HepG2 (cell line): ENCODE measurements at regions not wholly inside any gene's neighbourhood (a gene's known extent, or its start where the extent isn't known, plus 50 kb on each side); places are given as distances from the start of the nearest gene placed in this dataset.

ENCODE experiments used
- CEBPB ChIP-seq: IDR thresholded peaks from 2 replicates; pipeline ENCODE4 v1.6.1; 2011; ENCODE audit warnings: low read depth, low read length, improper control_type of control experiment, borderline replicate concordance
- CEBPZ ChIP-seq: IDR thresholded peaks from 2 replicates; pipeline ENCODE4 v1.6.1; 2012; ENCODE audit warnings: low read length, improper control_type of control experiment
- HOXA7 ChIP-seq: sonication (generic); formaldehyde crosslinking; IDR thresholded peaks from 2 replicates; pipeline ENCODE4 v1.8.1; 2022; ENCODE audit warnings: mild to moderate bottlenecking, missing genetic modification reagents, moderate library complexity
- IRF9 ChIP-seq: sonication (generic); formaldehyde crosslinking; IDR thresholded peaks from 2 replicates; pipeline ENCODE4 v1.8.0; 2022; ENCODE audit warnings: missing genetic modification reagents, mild to moderate bottlenecking, borderline replicate concordance
- KAT8 ChIP-seq: IDR thresholded peaks from 2 replicates; pipeline ENCODE4 v1.6.1; 2016; ENCODE audit warnings: missing genetic modification reagents, missing compliant biosample characterization
- MYC ChIP-seq: sonication (generic); formaldehyde crosslinking; IDR thresholded peaks from 2 replicates; pipeline ENCODE4 v1.9.0; 2021; ENCODE audit warnings: missing genetic modification reagents, borderline replicate concordance
- NFYC ChIP-seq: IDR thresholded peaks from 2 replicates; pipeline ENCODE4 v1.6.1; 2016; ENCODE audit warnings: missing genetic modification reagents, missing compliant biosample characterization
- PRDM10 ChIP-seq: sonication (generic); formaldehyde crosslinking; IDR thresholded peaks from 2 replicates; pipeline ENCODE4 v1.4.0; 2020; ENCODE audit warnings: low read depth, missing genetic modification reagents
- RBM39 ChIP-seq: fragments of 200-400 bp; formaldehyde crosslinking; IDR thresholded peaks from one replicate; pipeline ENCODE4 v1.6.1; 2018; ENCODE audit warnings: antibody characterized with exemption, mild to moderate bottlenecking, low read depth, low read length; ENCODE audit not compliant: poor library complexity, severe bottlenecking
- REPIN1 ChIP-seq: sonication (generic); formaldehyde crosslinking; IDR thresholded peaks from 2 replicates; pipeline ENCODE4 v1.8.0; 2022; ENCODE audit warnings: missing genetic modification reagents, low read depth, mild to moderate bottlenecking, borderline replicate concordance
- SIN3A ChIP-seq: IDR thresholded peaks from 2 replicates; pipeline ENCODE4 v1.6.1; 2011; ENCODE audit warnings: low read depth, mild to moderate bottlenecking, control low read depth, low read length, borderline replicate concordance
- SP4 ChIP-seq: sonication (generic); formaldehyde crosslinking; IDR thresholded peaks from 2 replicates; pipeline ENCODE4 v1.8.1; 2023; ENCODE audit warnings: mild to moderate bottlenecking, missing genetic modification reagents
- ZBTB37 ChIP-seq: sonication (generic); formaldehyde crosslinking; IDR thresholded peaks from 2 replicates; pipeline ENCODE4 v1.4.0; 2020; ENCODE audit warnings: mild to moderate bottlenecking, missing genetic modification reagents
- ZNF280B ChIP-seq: sonication (generic); formaldehyde crosslinking; IDR thresholded peaks from 2 replicates; pipeline ENCODE4 v1.5.0; 2020; ENCODE audit warnings: missing genetic modification reagents, mild to moderate bottlenecking, borderline replicate concordance
- ZNF317 ChIP-seq: sonication (generic); formaldehyde crosslinking; IDR thresholded peaks from 2 replicates; pipeline ENCODE4 v1.5.0; 2020; ENCODE audit warnings: mild to moderate bottlenecking, missing genetic modification reagents
- ZNF343 ChIP-seq: sonication (generic); formaldehyde crosslinking; IDR thresholded peaks from 2 replicates; pipeline ENCODE4 v1.4.0; 2020; ENCODE audit warnings: mild to moderate bottlenecking, missing genetic modification reagents
- ZNF547 ChIP-seq: sonication (generic); formaldehyde crosslinking; IDR thresholded peaks from 2 replicates; pipeline ENCODE4 v1.5.1; 2020; ENCODE audit warnings: mild to moderate bottlenecking, missing genetic modification reagents

- TF ChIP-seq PRDM10 (CRISPR knock-in tag) (no peak), CEBPZ (no peak), CEBPB (peak; percentile 100), HOXA7 (CRISPR knock-in tag) (no peak), ZNF547 (no peak), NFYC (CRISPR knock-in tag) (no peak), ZNF343 (no peak), ZBTB37 (peak; percentile 31; the same call in 1 of the 2 replicates), SP4 (CRISPR knock-in tag) (no peak), RBM39 (no peak), IRF9 (CRISPR knock-in tag) (0 out of 2 replicates have a peak, but pooled peaks have one; percentile 56), ZNF280B (0 out of 2 replicates have a peak, but pooled peaks have one; percentile 14), REPIN1 (CRISPR knock-in tag) (no peak), MYC (CRISPR knock-in tag) (peak; percentile 8; the same call in 1 of the 2 replicates), KAT8 (CRISPR knock-in tag) (0 out of 2 replicates have a peak, but pooled peaks have one; percentile 37), ZNF317 (CRISPR knock-in tag) (no peak), SIN3A (no peak)
Observed at GRCh38 chr20:50283922-50284810, 93.5 kb downstream of the CEBPB start (continued).
